Right lobe of liver (tissue), 6 donors: ENCODE measurements at regions not wholly inside any gene's neighbourhood (a gene's known extent, or its start where the extent isn't known, plus 50 kb on each side); places are given as distances from the start of the nearest gene placed in this dataset.

Experiments used
- ATAC-seq, 4 donors: fragments of 200-7000 bp; cut with Tn5 transposase; one replicate each; pipeline ENCODE4 v1.9.1; 2020; ENCODE audit warnings: mild to moderate bottlenecking in 4 of 4, moderate library complexity in 4 of 4
- DNase-seq, 3 donors: peaks; one replicate each; pipeline ENCODE4 v3.0.0-alpha.2; 2020
- H3K27ac ChIP-seq, 3 donors: fragments of 200-600 bp; one replicate each; pipeline ENCODE4 v1.8.0; 2022
- H3K27me3 ChIP-seq, 2 donors: fragments of 200-600 bp; one replicate each; pipeline ENCODE4 v1.8.0; 2022
- H3K36me3 ChIP-seq, 4 donors: fragments of 200-600 bp; sonication (generic) in 1 of 4; one replicate each; pipeline versions ENCODE4 v1.5.1 to v1.8.0; 2017 to 2022; ENCODE audit warnings: control low read depth in 1 of 4
- H3K4me1 ChIP-seq, 4 donors: fragments of 200-600 bp; sonication (generic) in 1 of 4; one replicate each; pipeline versions ENCODE4 v1.5.1 to v1.8.0; 2017 to 2022; ENCODE audit warnings: control low read depth in 1 of 4
- H3K4me3 ChIP-seq, 3 donors: fragments of 200-600 bp; one replicate each; pipeline ENCODE4 v1.8.0; 2022
- H3K9me3 ChIP-seq, 4 donors: fragments of 200-600 bp; sonication (generic) in 1 of 4; one replicate each; pipeline versions ENCODE4 v1.5.1 to v1.8.0; 2017 to 2022; ENCODE audit warnings: control low read depth in 1 of 4
- CTCF ChIP-seq, 4 donors: fragments of 200-600 bp in 3 of 4; fragments of 450-650 bp in 1 of 4; IDR thresholded peaks; one replicate each; pipeline versions ENCODE4 v1.5.1 to v1.8.0; 2016 to 2022; ENCODE audit warnings: antibody characterized with exemption in 4 of 4, mild to moderate bottlenecking in 2 of 4
- POLR2A ChIP-seq: fragments of 450-650 bp; IDR thresholded peaks from one replicate; pipeline ENCODE4 v1.6.1; 2017; ENCODE audit warnings: antibody characterized with exemption, mild to moderate bottlenecking
- WGBS: methylation state at CpG from one replicate; pipeline ENCODE4 v1.1.6; 2018; ENCODE audit warnings: low coverage, low lambda C conversion rate; ENCODE audit not compliant: insufficient coverage; ENCODE audit errors: missing lambda C conversion rate; 5-methylcytosine and 5-hydroxymethylcytosine counted together
- intact Hi-C, 2 donors: fragments of 100-400 bp; cut with DNase I; formaldehyde crosslinking; loops; one replicate each; pipeline versions ENCODE4 v1.11.2 to v1.14.1; 2022
- donor health status: DM: no; HTN: yes; CAD: no.
- donor health status: DM: no; HTN: no; CAD: no.
- donor health status: DM: no; HTN: no; CAD: no.
- donor health status: DM: no; HTN: yes; CAD: no.
- donor health status: DM: no; HTN: yes; CAD: no.

GRCh38 chr2:208937521-208937920 lies 486.3 kb upstream of the MAP2 start:
- DNase-seq: no peak
- intact Hi-C loops: no loop called here
- no peaks in the 10 kb centered on the region for H3K4me1 ChIP-seq
- ATAC-seq: no peak
- TF ChIP-seq POLR2A: no peak
- no peak for TF ChIP-seq CTCF (IDR thresholded peaks at IDR 0.05)
- no peak overlapping the region for H3K4me3 ChIP-seq
- H3K9me3 ChIP-seq: no peaks in the 10 kb centered on the region
- H3K27me3 ChIP-seq: no peaks in the 10 kb centered on the region
- no peak overlapping the region for H3K27ac ChIP-seq
- H3K36me3 ChIP-seq: no peaks in the 10 kb centered on the region
- WGBS: 7% methylated on average over 1 of the region's 1 CpG

- DNase-seq (no peak), ATAC-seq (no peak)
- intact Hi-C loops: no loop called here
- Histone ChIP-seq H3K4me1 (no peaks in the 10 kb centered on the region), H3K36me3 (no peaks in the 10 kb centered on the region), H3K27me3 (no peaks in the 10 kb centered on the region), H3K27ac (no peak overlapping the region), H3K9me3 (no peaks in the 10 kb centered on the region), H3K4me3 (no peak overlapping the region)
- 42% methylated on average over 1 of the region's 1 CpG for WGBS
- TF ChIP-seq CTCF (IDR thresholded peaks at IDR 0.05): no peak
- TF ChIP-seq POLR2A: no peak
Measured at GRCh38 chr2:208939852-208940251, 484.0 kb upstream of the MAP2 start.

- H3K9me3 ChIP-seq: no peaks in the 10 kb centered on the region
- H3K36me3 ChIP-seq: no peaks in the 10 kb centered on the region
- intact Hi-C loops: no loop called here
- H3K27me3 ChIP-seq: no peaks in the 10 kb centered on the region
- H3K27ac ChIP-seq: no peak overlapping the region
- 43% methylated on average over 8 of the region's 8 CpGs for WGBS
- DNase-seq (no peak), ATAC-seq (no peak)
- no peaks in the 10 kb centered on the region for H3K4me1 ChIP-seq
- no peak overlapping the region for H3K4me3 ChIP-seq
- TF ChIP-seq POLR2A (no peak), CTCF (IDR thresholded peaks at IDR 0.05) (no peak)
Measured at GRCh38 chr2:208945719-208946256, 478.1 kb upstream of the MAP2 start.

- intact Hi-C loops: no loop called here
- H3K9me3 ChIP-seq: no peaks in the 10 kb centered on the region
- H3K27me3 ChIP-seq: no peaks in the 10 kb centered on the region
- H3K27ac ChIP-seq: no peak overlapping the region
- TF ChIP-seq POLR2A (no peak), CTCF (IDR thresholded peaks at IDR 0.05) (no peak)
- ATAC-seq (no peak), DNase-seq (no peak)
- 71% methylated on average over 1 of the region's 1 CpG for WGBS
- H3K4me3 ChIP-seq: no peak overlapping the region
- H3K4me1 ChIP-seq: no peaks in the 10 kb centered on the region
- no peaks in the 10 kb centered on the region for H3K36me3 ChIP-seq
Measured at GRCh38 chr2:208948073-208948472, 475.8 kb upstream of the MAP2 start.

- intact Hi-C loops: no loop called here
- Histone ChIP-seq H3K27ac (no peak overlapping the region), H3K9me3 (no peaks in the 10 kb centered on the region), H3K4me3 (no peak overlapping the region), H3K36me3 (no peaks in the 10 kb centered on the region), H3K27me3 (no peaks in the 10 kb centered on the region), H3K4me1 (no peaks in the 10 kb centered on the region)
- 43% methylated on average over 4 of the region's 4 CpGs for WGBS
- ATAC-seq: no peak
- TF ChIP-seq CTCF (IDR thresholded peaks at IDR 0.05) (no peak), POLR2A (no peak)
- no peak for DNase-seq
Measured at GRCh38 chr2:208970070-208970469, 453.8 kb upstream of the MAP2 start.
